Ascending aorta (tissue), 2 donors: ENCODE measurements at regions not wholly inside any gene's neighbourhood (a gene's known extent, or its start where the extent isn't known, plus 50 kb on each side); places are given as distances from the start of the nearest gene placed in this dataset.

ENCODE experiments used
- DNase-seq, 2 donors: peaks; one replicate each; pipeline ENCODE4 v3.0.0-alpha.2; 2019; ENCODE audit warnings: low spot score in 2 of 2
- H3K27ac ChIP-seq, 2 donors: fragments of 200-600 bp; sonication (generic); one replicate each; pipeline ENCODE4 v1.5.1; 2016 to 2017; ENCODE audit warnings: mild to moderate bottlenecking in 1 of 2
- H3K27me3 ChIP-seq: fragments of 200-600 bp; sonication (generic); one replicate; pipeline ENCODE4 v1.5.1; 2017
- H3K36me3 ChIP-seq, 2 donors: fragments of 200-600 bp; sonication (generic); one replicate each; pipeline ENCODE4 v1.5.1; 2016
- H3K4me1 ChIP-seq, 2 donors: fragments of 200-600 bp; sonication (generic); one replicate each; pipeline ENCODE4 v1.5.1; 2016 to 2017; ENCODE audit warnings: mild to moderate bottlenecking in 1 of 2
- H3K4me3 ChIP-seq, 2 donors: fragments of 200-600 bp; sonication (generic); one replicate each; pipeline ENCODE4 v1.5.1; 2016 to 2017; ENCODE audit warnings: mild to moderate bottlenecking in 1 of 2
- H3K9me3 ChIP-seq, 2 donors: fragments of 200-600 bp; sonication (generic); one replicate each; pipeline ENCODE4 v1.5.1; 2016
- CTCF ChIP-seq, 3 experiments: fragments of 200-600 bp in 2 of 3; fragments of 450-650 bp in 1 of 3; sonication (generic) in 2 of 3; IDR thresholded peaks; one replicate each; pipeline ENCODE4 v1.5.1; 2016 to 2019; ENCODE audit warnings: antibody characterized with exemption in 3 of 3, mild to moderate bottlenecking in 1 of 3, moderate library complexity in 1 of 3
- intact Hi-C: fragments of 100-400 bp; cut with DNase I; formaldehyde crosslinking; loops from one replicate; pipeline ENCODE4 v1.15.1; 2023

- Histone ChIP-seq H3K27ac (no peak overlapping the region), H3K4me1 (no peaks in the 10 kb centered on the region), H3K4me3 (no peak overlapping the region), H3K9me3 (no peaks in the 10 kb centered on the region), H3K27me3 (no peaks in the 10 kb centered on the region), H3K36me3 (no peaks in the 10 kb centered on the region)
- DNase-seq: no peak
- intact Hi-C loops: no loop called here
- TF ChIP-seq CTCF (IDR thresholded peaks at IDR 0.05): no peak
Observed at GRCh38 chr6:105764315-105764714, 321.8 kb upstream of the PRDM1 start.

GRCh38 chr6:105763866-105764265 lies 322.3 kb upstream of the PRDM1 start:
- no peaks in the 10 kb centered on the region for H3K27me3 ChIP-seq
- no peak overlapping the region for H3K4me3 ChIP-seq
- H3K9me3 ChIP-seq: no peaks in the 10 kb centered on the region
- intact Hi-C loops: no loop called here
- H3K27ac ChIP-seq: no peak overlapping the region
- H3K4me1 ChIP-seq: no peaks in the 10 kb centered on the region
- no peak for DNase-seq
- no peaks in the 10 kb centered on the region for H3K36me3 ChIP-seq
- no peak for TF ChIP-seq CTCF (IDR thresholded peaks at IDR 0.05)

- DNase-seq: no peak
- Histone ChIP-seq H3K27ac (no peak overlapping the region), H3K36me3 (no peaks in the 10 kb centered on the region), H3K4me1 (no peaks in the 10 kb centered on the region), H3K4me3 (no peak overlapping the region), H3K27me3 (no peaks in the 10 kb centered on the region), H3K9me3 (no peaks in the 10 kb centered on the region)
- TF ChIP-seq CTCF (IDR thresholded peaks at IDR 0.05): no peak
- intact Hi-C loops: no loop called here
Observed at GRCh38 chr6:105760746-105761145, 325.4 kb upstream of the PRDM1 start.

- H3K36me3 ChIP-seq: no peaks in the 10 kb centered on the region
- H3K27me3 ChIP-seq: no peaks in the 10 kb centered on the region
- H3K9me3 ChIP-seq: no peaks in the 10 kb centered on the region
- no peak for DNase-seq
- no peaks in the 10 kb centered on the region for H3K4me1 ChIP-seq
- no peak for TF ChIP-seq CTCF (IDR thresholded peaks at IDR 0.05)
- H3K27ac ChIP-seq: no peak overlapping the region
- intact Hi-C loops: no loop called here
- no peak overlapping the region for H3K4me3 ChIP-seq
Observed at GRCh38 chr6:105759946-105760345, 326.2 kb upstream of the PRDM1 start.

- H3K4me3 ChIP-seq: no peak overlapping the region
- no peak for TF ChIP-seq CTCF (IDR thresholded peaks at IDR 0.05)
- H3K4me1 ChIP-seq: no peaks in the 10 kb centered on the region
- no peak overlapping the region for H3K27ac ChIP-seq
- H3K36me3 ChIP-seq: no peaks in the 10 kb centered on the region
- no peak for DNase-seq
- no peaks in the 10 kb centered on the region for H3K9me3 ChIP-seq
- no peaks in the 10 kb centered on the region for H3K27me3 ChIP-seq
- intact Hi-C loops: no loop called here
Observed at GRCh38 chr6:105759015-105759414, 327.1 kb upstream of the PRDM1 start.

GRCh38 chr6:105757512-105758200 lies 328.5 kb upstream of the PRDM1 start:
- H3K27me3 ChIP-seq: no peaks in the 10 kb centered on the region
- intact Hi-C loops: no loop called here
- H3K9me3 ChIP-seq: no peaks in the 10 kb centered on the region
- H3K4me1 ChIP-seq: no peaks in the 10 kb centered on the region
- H3K36me3 ChIP-seq: no peaks in the 10 kb centered on the region
- TF ChIP-seq CTCF (IDR thresholded peaks at IDR 0.05): no peak
- no peak overlapping the region for H3K27ac ChIP-seq
- DNase-seq: no peak
- H3K4me3 ChIP-seq: no peak overlapping the region
